Neuron (in vitro differentiated cells): ENCODE measurements at regions not wholly inside any gene's neighbourhood (a gene's known extent, or its start where the extent isn't known, plus 50 kb on each side); places are given as distances from the start of the nearest gene placed in this dataset.

Experiments
- H2AFZ ChIP-seq: one replicate; pipeline ENCODE4 v1.6.1; 2013; ENCODE audit warnings: low read depth, mild to moderate bottlenecking, inconsistent platforms, low read length, moderate library complexity
- H3K27me3 ChIP-seq: one replicate; pipeline ENCODE4 v1.6.1; 2013; ENCODE audit warnings: low read length; ENCODE audit not compliant: insufficient read depth
- H3K36me3 ChIP-seq: one replicate; pipeline ENCODE4 v1.6.1; 2013; ENCODE audit warnings: low read length; ENCODE audit not compliant: insufficient read depth
- H3K4me1 ChIP-seq: one replicate; pipeline ENCODE4 v1.6.1; 2013; ENCODE audit warnings: low read length; ENCODE audit not compliant: insufficient read depth
- H3K4me3 ChIP-seq: 2 replicates; pipeline ENCODE4 v1.5.1; 2013; ENCODE audit warnings: mild to moderate bottlenecking, low read length, moderate library complexity
- H3K9me3 ChIP-seq: one replicate; pipeline ENCODE4 v1.6.1; 2013; ENCODE audit warnings: low read length

- Histone ChIP-seq H3K36me3 (no peaks in the 10 kb centered on the region), H2AFZ (no peak overlapping the region), H3K27me3 (no peaks in the 10 kb centered on the region), H3K4me3 (no peak overlapping the region), H3K4me1 (peaks cover 4% of the 10 kb centered on the region), H3K9me3 (no peaks in the 10 kb centered on the region)
These were observed 694.1 kb downstream of the ARHGAP15 start for GRCh38 chr2:143823296-143823695.

- Histone ChIP-seq H3K27me3 (no peaks in the 10 kb centered on the region), H3K9me3 (no peaks in the 10 kb centered on the region), H2AFZ (no peak overlapping the region), H3K4me1 (peaks cover 4% of the 10 kb centered on the region), H3K4me3 (no peak overlapping the region), H3K36me3 (no peaks in the 10 kb centered on the region)
These were observed 693.5 kb downstream of the ARHGAP15 start for GRCh38 chr2:143822736-143823135.

- no peak overlapping the region for H3K4me3 ChIP-seq
- no peaks in the 10 kb centered on the region for H3K4me1 ChIP-seq
- H3K27me3 ChIP-seq, result no peaks in the 10 kb centered on the region
- H3K9me3 ChIP-seq, result no peaks in the 10 kb centered on the region
- H3K36me3 ChIP-seq, result no peaks in the 10 kb centered on the region
- no peak overlapping the region for H2AFZ ChIP-seq
These were observed 690.5 kb downstream of the ARHGAP15 start for GRCh38 chr2:143819764-143820163.

- no peaks in the 10 kb centered on the region for H3K9me3 ChIP-seq
- no peaks in the 10 kb centered on the region for H3K27me3 ChIP-seq
- no peaks in the 10 kb centered on the region for H3K36me3 ChIP-seq
- H3K4me3 ChIP-seq, result no peak overlapping the region
- H3K4me1 ChIP-seq, result no peaks in the 10 kb centered on the region
- no peak overlapping the region for H2AFZ ChIP-seq
These were observed 690.0 kb downstream of the ARHGAP15 start for GRCh38 chr2:143819190-143819735.
